OCI-LY7 (cell line): ENCODE measurements at regions not wholly inside any gene's neighbourhood (a gene's known extent, or its start where the extent isn't known, plus 50 kb on each side); places are given as distances from the start of the nearest gene placed in this dataset.

ENCODE experiments used
- CTCF ChIP-seq: fragments of 200-600 bp; sonication (generic); conservative IDR thresholded peaks from 2 replicates; pipeline ENCODE4 v1.5.1; 2014; ENCODE audit warnings: mild to moderate bottlenecking, antibody characterized with exemption, low read length, moderate library complexity, mixed read lengths
- EZH2phosphoT487 ChIP-seq: fragments of 200-600 bp; sonication (generic); IDR thresholded peaks from 2 replicates; pipeline ENCODE4 v1.6.1; 2018; ENCODE audit warnings: low read depth, borderline replicate concordance, mild to moderate bottlenecking, mixed run types, antibody characterized with exemption, low read length, moderate library complexity, mixed read lengths

DNA sequence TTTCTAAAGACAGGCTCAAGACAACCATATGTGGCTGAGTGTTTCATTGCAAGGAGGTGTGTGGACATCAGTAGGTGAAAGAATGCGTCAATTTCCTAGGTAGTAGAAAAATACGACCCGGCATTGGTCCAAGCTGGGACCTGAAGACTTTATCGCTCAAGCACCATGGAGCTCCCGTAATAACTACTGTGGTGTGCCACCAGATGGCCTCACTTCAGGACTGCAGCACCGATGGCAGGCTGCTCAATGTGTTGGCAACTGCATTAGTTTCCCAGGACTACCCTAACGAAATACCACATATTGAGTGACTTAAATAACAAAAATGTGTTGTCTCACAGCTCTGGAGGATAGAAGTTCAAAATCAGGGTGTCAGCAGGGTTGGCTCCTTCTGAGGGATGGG lies 72.4 kb upstream of the FAT3 start:
- no peak for TF ChIP-seq CTCF
- TF ChIP-seq EZH2phosphoT487 = no peak
